ENCODE measurements at regions not wholly inside any gene's neighbourhood (a gene's known extent, or its start where the extent isn't known, plus 50 kb on each side); places are given as distances from the start of the nearest gene placed in this dataset.

GRCh38 chr13:40103864-40104263 is 448.4 kb downstream of the COG6 start:
- no peak for DNase-seq (ENCODE audit: low read depth in 4 of 4, low spot score in 1 of 4)

GRCh38 chr13:40105231-40105630 is 449.8 kb downstream of the COG6 start:
- no peak for DNase-seq (ENCODE audit: low read depth in 4 of 4, low spot score in 1 of 4)

DNA sequence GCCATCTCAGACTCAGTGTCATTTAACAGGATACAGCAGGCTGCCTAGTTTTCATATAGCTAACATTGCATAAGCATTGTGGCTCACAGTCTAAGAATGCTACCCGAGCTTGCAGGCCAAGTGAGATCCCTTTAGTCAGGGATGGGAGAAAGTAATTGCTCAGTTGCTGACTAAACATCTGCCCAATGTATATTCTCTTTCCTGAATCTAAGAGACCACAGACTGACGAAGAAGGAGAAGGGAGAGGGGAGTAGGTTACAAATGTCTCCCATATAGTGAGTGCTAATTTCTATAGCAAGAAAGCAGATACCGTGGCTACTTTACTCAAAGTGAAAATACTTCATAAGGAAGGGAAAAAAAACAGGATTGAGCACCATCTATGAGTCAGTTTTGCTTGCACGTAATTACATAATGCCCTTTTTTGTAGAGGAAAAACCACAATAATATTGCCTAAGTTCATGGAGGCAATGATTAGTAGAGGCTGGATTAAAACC is 453.9 kb downstream of the COG6 start:
- DNase-seq (ENCODE audit: low read depth in 4 of 4, low spot score in 1 of 4) = no peak

DNA sequence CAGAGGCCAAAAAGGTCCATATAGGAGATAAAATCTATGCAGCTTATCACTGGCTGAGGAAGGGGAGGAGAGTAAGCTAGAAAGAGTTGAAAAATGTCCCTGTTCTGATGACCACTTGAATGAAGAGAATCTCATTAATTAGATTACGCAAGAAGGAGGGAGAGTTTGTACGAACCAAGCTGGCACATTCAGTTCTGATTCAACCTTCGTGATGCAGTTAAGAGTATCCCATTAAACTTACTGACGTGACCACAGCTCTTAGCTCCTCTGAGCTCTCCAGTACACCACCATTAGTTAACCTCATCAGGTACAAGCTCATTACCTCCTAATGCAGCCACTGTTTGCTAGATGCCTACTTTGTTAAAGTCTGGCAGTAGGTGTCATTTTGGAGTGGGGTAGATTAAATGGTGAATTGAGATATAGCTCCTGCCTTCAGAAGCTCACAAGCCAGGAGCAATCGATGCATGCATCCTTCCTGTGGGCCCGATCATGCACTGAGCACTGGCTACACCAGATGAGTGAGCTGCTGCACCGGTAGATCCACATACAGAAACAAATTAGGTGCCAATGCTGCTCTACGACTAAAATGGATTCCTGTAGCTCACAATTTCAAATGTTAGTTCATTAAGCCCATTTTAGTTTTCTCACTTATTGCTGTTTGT is 458.3 kb downstream of the COG6 start:
- DNase-seq (ENCODE audit: low read depth in 4 of 4, low spot score in 1 of 4) = no peak

DNA sequence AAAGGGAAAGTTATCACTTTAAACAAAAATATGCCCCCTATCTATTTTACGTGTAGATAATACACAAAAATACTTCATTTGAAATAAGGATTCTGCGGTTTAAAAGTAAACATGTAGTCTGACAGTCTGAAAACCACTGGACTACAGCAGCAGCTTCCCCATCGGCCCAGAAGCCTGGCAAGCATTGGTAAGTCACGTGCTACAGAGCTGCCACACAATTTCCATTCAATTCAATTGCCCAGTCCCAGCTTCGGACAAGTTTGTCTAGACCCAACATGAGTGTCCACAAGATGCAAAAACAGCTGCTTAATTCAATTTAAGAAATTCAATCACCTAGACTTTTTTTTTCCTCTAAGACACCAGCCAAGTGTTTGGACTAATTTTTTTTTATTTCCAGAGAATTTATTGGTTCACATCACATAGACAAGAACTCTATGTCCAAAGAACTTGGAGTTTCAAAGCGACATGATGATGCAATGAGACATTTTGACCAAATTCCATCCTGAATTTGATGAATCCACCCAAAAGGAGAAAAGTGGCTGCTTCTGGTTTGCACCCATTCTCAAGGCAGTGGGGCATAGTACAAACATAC is 458.9 kb downstream of the COG6 start:
- no peak for DNase-seq (ENCODE audit: low read depth in 4 of 4, low spot score in 1 of 4)

- DNase-seq (ENCODE audit: low read depth in 4 of 4, low spot score in 1 of 4) = no peak
Measured at GRCh38 chr13:40115426-40115825, 460.0 kb downstream of the COG6 start.

GRCh38 chr13:40116008-40116407 is 460.5 kb downstream of the COG6 start:
- no peak for DNase-seq (ENCODE audit: low read depth in 4 of 4, low spot score in 1 of 4)

DNA sequence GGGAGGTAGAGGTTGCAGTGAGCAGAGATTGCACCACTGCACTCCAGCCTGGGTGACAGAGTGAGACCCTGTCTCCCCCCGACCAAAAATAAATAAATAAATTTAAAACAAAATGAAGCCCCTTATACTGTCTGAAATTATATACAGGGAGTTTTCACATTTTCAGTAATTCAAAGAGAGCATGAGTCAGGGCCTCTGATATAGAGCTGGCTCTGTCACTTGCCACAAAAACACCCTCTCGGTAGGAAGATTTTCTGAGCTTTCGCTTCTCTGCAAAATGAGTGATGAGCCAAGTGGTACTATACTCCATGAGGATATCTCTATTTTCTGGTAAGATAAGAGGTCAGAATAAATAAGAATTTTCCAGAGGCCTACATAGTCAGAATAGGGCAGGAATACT is 462.9 kb downstream of the COG6 start:
- no peak for DNase-seq (ENCODE audit: low read depth in 4 of 4, low spot score in 1 of 4)

GRCh38 chr13:40119852-40120251 is 464.4 kb downstream of the COG6 start:
- DNase-seq (ENCODE audit: low read depth in 4 of 4, low spot score in 1 of 4) = no peak

GRCh38 chr13:40120288-40120687 is 464.8 kb downstream of the COG6 start:
- DNase-seq (ENCODE audit: low read depth in 4 of 4, low spot score in 1 of 4) = no peak

DNA sequence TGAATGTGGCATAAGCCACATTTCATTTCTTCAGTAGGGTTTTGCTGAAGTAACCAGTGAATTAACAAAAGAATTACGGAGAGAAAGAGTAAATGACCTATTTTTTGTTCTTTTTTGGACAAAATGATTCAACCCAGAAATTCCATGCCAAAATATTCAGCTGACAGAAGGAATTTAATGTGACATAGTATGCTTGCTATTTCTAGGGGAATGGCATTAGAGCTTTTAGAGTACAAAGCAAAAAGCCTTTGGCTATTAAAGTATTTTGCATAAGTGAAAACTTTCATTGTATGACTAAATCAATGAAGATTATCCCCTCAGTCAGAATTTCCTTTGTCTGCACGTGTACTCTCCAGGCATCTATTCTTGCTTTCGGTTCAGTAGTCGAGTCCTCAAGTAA is 465.3 kb downstream of the COG6 start:
- DNase-seq (ENCODE audit: low read depth in 4 of 4, low spot score in 1 of 4) = no peak

- no peak for DNase-seq (ENCODE audit: low read depth in 4 of 4, low spot score in 1 of 4)
Measured at GRCh38 chr13:40121722-40122121, 466.3 kb downstream of the COG6 start.

DNA sequence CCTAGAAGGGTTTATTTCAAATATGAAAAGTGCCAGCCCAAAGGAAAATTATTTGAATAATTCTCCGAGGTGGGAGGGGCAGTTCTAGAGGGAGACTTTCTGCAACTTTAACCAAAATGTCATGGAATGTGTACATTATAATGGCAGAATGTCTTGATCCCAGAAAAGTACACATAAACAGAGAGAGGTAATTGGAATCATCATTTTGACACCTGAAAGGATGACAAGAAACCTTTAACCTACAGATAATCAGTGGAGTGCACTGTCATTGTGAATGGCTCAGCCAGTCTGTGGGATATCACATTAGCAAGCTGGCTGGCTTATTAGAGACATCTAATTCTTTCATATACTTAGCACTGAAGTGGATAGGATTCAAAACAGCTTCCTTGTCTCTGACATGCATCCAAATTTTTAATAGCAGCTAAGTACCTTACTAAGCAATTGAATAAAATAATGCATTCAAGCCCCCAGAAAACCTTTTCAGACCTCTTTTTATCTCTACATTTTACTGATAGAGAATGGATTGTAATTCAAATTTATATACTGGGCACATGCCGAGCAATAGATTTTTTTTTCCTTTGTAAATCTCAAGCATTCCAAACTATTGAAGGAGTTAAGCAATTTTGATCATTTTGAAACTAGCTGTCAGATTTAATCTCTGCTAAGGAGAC is 468.6 kb downstream of the COG6 start:
- DNase-seq (ENCODE audit: low read depth in 4 of 4, low spot score in 1 of 4) = no peak

DNA sequence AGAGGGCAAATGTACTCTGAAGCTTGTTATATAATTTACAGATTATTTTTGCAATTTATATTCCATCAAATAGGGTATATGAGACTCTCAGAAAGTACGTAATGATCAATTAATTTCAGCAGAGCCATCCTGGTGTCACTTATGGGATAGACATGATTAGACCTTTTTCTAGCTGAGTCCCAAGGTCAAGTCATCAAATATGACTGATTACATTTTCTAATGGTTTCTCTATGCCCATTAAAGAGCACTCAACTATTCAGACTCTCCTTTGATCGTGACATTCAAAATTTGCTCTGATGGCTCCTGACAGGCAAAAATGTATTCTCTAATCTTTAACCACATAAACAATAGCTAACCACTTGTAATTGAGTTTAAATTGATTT is 469.2 kb downstream of the COG6 start:
- no peak for DNase-seq (ENCODE audit: low read depth in 4 of 4, low spot score in 1 of 4)

DNA sequence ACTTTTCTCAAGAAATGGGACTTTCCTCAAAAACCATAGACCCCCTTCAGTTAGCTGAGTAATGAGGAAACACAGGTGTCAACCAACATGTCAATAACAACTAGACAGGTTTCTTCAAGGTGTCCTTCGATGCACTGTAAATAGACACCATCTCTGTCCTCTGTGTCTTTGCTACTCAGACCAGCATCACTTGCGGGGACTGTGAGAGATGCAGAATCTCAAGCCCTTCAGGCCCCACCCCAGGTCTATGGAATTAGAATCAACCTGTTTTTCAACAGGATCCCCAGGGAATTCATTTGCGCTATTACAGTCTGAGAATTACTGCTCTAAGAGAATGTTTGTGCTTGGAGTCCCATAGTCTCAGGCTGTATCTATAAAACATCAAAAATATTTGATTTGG is 469.9 kb downstream of the COG6 start:
- no peak for DNase-seq (ENCODE audit: low read depth in 4 of 4, low spot score in 1 of 4)

- no peak for DNase-seq (ENCODE audit: low read depth in 4 of 4, low spot score in 1 of 4)
Measured at GRCh38 chr13:40126306-40127085, 471.0 kb downstream of the COG6 start.

DNA sequence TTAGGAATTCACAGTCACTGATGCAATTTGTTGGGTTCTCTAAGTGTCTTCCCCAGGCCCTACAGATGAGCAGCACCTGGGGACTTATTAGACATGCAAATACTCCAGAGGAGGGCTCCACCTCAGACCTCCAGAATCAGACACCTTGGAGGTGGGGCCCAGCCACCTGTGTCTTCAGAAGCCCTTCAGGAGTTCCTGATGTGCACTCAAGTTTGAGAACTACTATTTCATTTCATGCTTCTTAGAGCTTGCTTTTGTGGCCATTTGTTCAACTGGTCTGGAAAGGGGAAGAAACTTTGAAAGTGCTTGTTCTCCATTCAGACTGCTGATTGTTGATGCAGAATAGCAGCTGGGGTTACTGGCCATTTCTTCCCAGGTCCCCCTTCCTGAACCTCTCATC is 472.0 kb downstream of the COG6 start:
- no peak for DNase-seq (ENCODE audit: low read depth in 4 of 4, low spot score in 1 of 4)

GRCh38 chr13:40127925-40128324 is 472.5 kb downstream of the COG6 start:
- DNase-seq (ENCODE audit: low read depth in 4 of 4, low spot score in 1 of 4) = no peak

DNA sequence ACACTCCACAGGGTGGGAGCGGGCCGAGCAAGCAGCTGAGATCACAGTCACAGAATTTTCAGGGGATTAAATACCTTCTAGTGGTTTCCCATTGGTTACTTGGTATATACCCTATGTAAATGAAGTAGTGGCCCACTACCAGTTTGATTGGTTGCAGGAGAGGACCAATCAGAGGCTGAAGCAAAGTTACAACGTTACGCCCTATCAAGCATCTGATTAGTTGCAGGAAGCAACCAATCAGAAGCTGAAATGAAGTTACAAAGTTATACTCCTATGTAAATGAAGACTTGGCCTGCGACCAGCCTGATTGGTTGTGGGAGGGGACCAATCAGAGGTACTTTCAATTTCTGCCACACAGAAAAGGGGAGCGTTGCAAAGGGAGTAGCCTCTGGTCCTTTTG is 474.0 kb downstream of the COG6 start:
- no peak for DNase-seq (ENCODE audit: low read depth in 4 of 4, low spot score in 1 of 4)

- DNase-seq (ENCODE audit: low read depth in 4 of 4, low spot score in 1 of 4) = no peak
Measured at GRCh38 chr13:40130871-40131636, 475.6 kb downstream of the COG6 start.

- DNase-seq (ENCODE audit: low read depth in 4 of 4, low spot score in 1 of 4) = no peak
Measured at GRCh38 chr13:40132249-40132648, 476.8 kb downstream of the COG6 start.

Data from stimulated activated CD4-positive, alpha-beta T cell treated with anti-CD3 and anti-CD28 coated beads, Interleukin-1b, Interleukin-23, amount 100 ng/mL, for 24 hours (primary cell).